ENCODE measurements at regions not wholly inside any gene's neighbourhood (a gene's known extent, or its start where the extent isn't known, plus 50 kb on each side); places are given as distances from the start of the nearest gene placed in this dataset.

- TF ChIP-seq CTCF (IDR thresholded peaks at IDR 0.05) (no peak), POLR2A (IDR thresholded peaks at IDR 0.05) (no peak)
Measured at GRCh38 chr1:245008761-245009160, 144.4 kb upstream of the HNRNPU start.
